Heart left ventricle (tissue), 16 donors: ENCODE measurements at regions not wholly inside any gene's neighbourhood (a gene's known extent, or its start where the extent isn't known, plus 50 kb on each side); places are given as distances from the start of the nearest gene placed in this dataset.

ENCODE experiments used
- ATAC-seq, 4 donors: fragments of 200-7000 bp; cut with Tn5 transposase; one replicate each; pipeline ENCODE4 v1.9.1; 2020 to 2022; ENCODE audit warnings: moderate library complexity in 4 of 4, mild to moderate bottlenecking in 3 of 4, moderate number of reproducible peaks in 1 of 4
- DNase-seq, 5 donors: peaks; one replicate each; pipeline ENCODE4 v3.0.0-alpha.2; 2020
- H3K27ac ChIP-seq, 12 donors: fragments of 200-600 bp; sonication (generic) in 4 of 12; one replicate each; pipeline versions ENCODE4 v1.5.0 to v1.8.0; 2016 to 2022; ENCODE audit warnings: mild to moderate bottlenecking in 2 of 12
- H3K27me3 ChIP-seq, 9 donors: fragments of 200-600 bp; sonication (generic) in 2 of 9; one replicate each; pipeline versions ENCODE4 v1.5.1 to v1.8.0; 2016 to 2022; ENCODE audit warnings: mild to moderate bottlenecking in 3 of 9
- H3K36me3 ChIP-seq, 9 donors: fragments of 200-600 bp; sonication (generic) in 2 of 9; one replicate each; pipeline versions ENCODE4 v1.5.0 to v1.8.0; 2018 to 2022; ENCODE audit warnings: mild to moderate bottlenecking in 2 of 9
- H3K4me1 ChIP-seq, 12 donors: fragments of 200-600 bp; sonication (generic) in 4 of 12; one replicate each; pipeline versions ENCODE4 v1.5.0 to v1.8.0; 2016 to 2022; ENCODE audit warnings: mild to moderate bottlenecking in 3 of 12
- H3K4me3 ChIP-seq, 12 donors: fragments of 200-600 bp; sonication (generic) in 4 of 12; one replicate each; pipeline versions ENCODE4 v1.5.0 to v1.8.0; 2017 to 2022; ENCODE audit warnings: mild to moderate bottlenecking in 9 of 12, moderate library complexity in 4 of 12
- H3K9me3 ChIP-seq, 12 donors: fragments of 200-600 bp; sonication (generic) in 4 of 12; one replicate each; pipeline versions ENCODE4 v1.5.0 to v1.8.0; 2016 to 2022; ENCODE audit warnings: mild to moderate bottlenecking in 1 of 12
- CTCF ChIP-seq, 12 donors: fragments of 200-600 bp; sonication (generic) in 4 of 12; IDR thresholded peaks; one replicate each; pipeline versions ENCODE4 v1.5.0 to v1.8.0; 2018 to 2022; ENCODE audit warnings: antibody characterized with exemption in 12 of 12, mild to moderate bottlenecking in 5 of 12
- POLR2A ChIP-seq, 2 donors: fragments of 450-650 bp; IDR thresholded peaks; one replicate each; pipeline ENCODE4 v1.6.1; 2017; ENCODE audit warnings: antibody characterized with exemption in 2 of 2, mild to moderate bottlenecking in 2 of 2, moderate library complexity in 2 of 2
- WGBS, 4 donors: extraction: QIAGEN DNeasy Blood & Tissue Kit in 2 of 4; methylation state at CpG; one replicate each; pipeline versions ENCODE4 v1.1.5 to v1.1.7; 2013 to 2018; 5-methylcytosine and 5-hydroxymethylcytosine counted together
- intact Hi-C, 10 donors: fragments of 100-400 bp; cut with DNase I; formaldehyde crosslinking; loops; one replicate each; pipeline versions ENCODE4 v1.11.1 to v1.14.2; 2022
- donor health status: ischemic (EF 13 %, LVEDD 7.1; RV severe dilation, severe dysfunction).
- donor health status: healthy with polysubstance abuse.
- donor health status: DM: no; HTN: yes; CAD: no.
- donor health status: DM: no; HTN: no; CAD: no.
- donor health status: ischemic (EF 25% LVEDD 6.9; RV normal size, moderate dysfunction).
- donor health status: ischemic (EF 25% LVEDD 5.7; RV mildly dilated, moderate dysfunction).
- donor health status: healthy.
- donor health status: DM: yes; HTN: yes; CAD: no.
- donor health status: ischemic (EF 35%, LVEDD 5.7; RV mildly dilated, moderate dysfunction).
- donor health status: nonischemic (EF 11% LVEDD 7.7; RV severe dilation, severe dysfunction).
- donor health status: DM: yes; HTN: yes; CAD: no.
- donor health status: PGD.
- donor health status: ischemic (EF 29% LVEDD 5.4; RV normal size, mild dysfunction).
- donor health status: nonischemic (EF 23%, LVEDD 6.1; RV moderate dilation, normal function).

GRCh38 chr9:109856785-109857184 is 76.8 kb downstream of the PALM2AKAP2 start:
- DNase-seq (peak; percentile 84 to 95 (median 86)), ATAC-seq (peak; percentile 99 to 100 (median 100))
- WGBS, 4 donors, result 22 to 37% (median 31%) methylated on average over 6 of the region's 6 CpGs
- Histone ChIP-seq H3K36me3 (no peaks in the 10 kb centered on the region), H3K9me3 (no peaks in the 10 kb centered on the region), H3K27ac (peak overlapping the region; percentile 56 to 96 (median 88)), H3K4me3 (no peak overlapping the region), H3K4me1 (peaks cover 0 to 69% (median 40%) of the 10 kb centered on the region in 12 donors), H3K27me3 (no peaks in the 10 kb centered on the region)
- TF ChIP-seq CTCF (IDR thresholded peaks at IDR 0.05) (no peak), POLR2A (IDR thresholded peaks at IDR 0.05) (no peak)
- intact Hi-C loops, result loop anchor here in 1 of 10 donors (2.0 kb wide), 1 partner anchor 38 kb away; no protein-coding TSS in a partner anchor

GRCh38 chr9:109857336-109857735 is 77.3 kb downstream of the PALM2AKAP2 start:
- peaks cover 0 to 75% (median 42%) of the 10 kb centered on the region in 12 donors for H3K4me1 ChIP-seq
- no peak for TF ChIP-seq POLR2A (IDR thresholded peaks at IDR 0.05)
- TF ChIP-seq CTCF (IDR thresholded peaks at IDR 0.05), result no peak
- intact Hi-C loops, result loop anchor here in 1 of 10 donors (2.0 kb wide), 1 partner anchor 39 kb away; no protein-coding TSS in a partner anchor
- H3K27ac ChIP-seq, result peak overlapping the region; percentile 56 to 96 (median 88)
- no peak overlapping the region for H3K4me3 ChIP-seq
- H3K27me3 ChIP-seq, result no peaks in the 10 kb centered on the region
- no peaks in the 10 kb centered on the region for H3K9me3 ChIP-seq
- ATAC-seq, result no peak
- no peak for DNase-seq
- no peaks in the 10 kb centered on the region for H3K36me3 ChIP-seq
- 62 to 85% (median 70%) methylated on average over 1 of the region's 1 CpG for WGBS, 4 donors

- TF ChIP-seq CTCF (IDR thresholded peaks at IDR 0.05), result peak in 7 of 12 donors; percentile 6 to 36 (median 31)
- no peak for TF ChIP-seq POLR2A (IDR thresholded peaks at IDR 0.05)
- Histone ChIP-seq H3K4me1 (peaks cover 0 to 78% (median 45%) of the 10 kb centered on the region in 12 donors), H3K36me3 (no peaks in the 10 kb centered on the region), H3K27ac (peak overlapping the region in 9 of 12 donors; percentile 25 to 96 (median 87)), H3K27me3 (no peaks in the 10 kb centered on the region), H3K9me3 (no peaks in the 10 kb centered on the region), H3K4me3 (no peak overlapping the region)
- WGBS, 4 donors, result 58 to 91% (median 79%) methylated on average over 2 of the region's 2 CpGs
- no peak for DNase-seq
- intact Hi-C loops, result no loop called here
- ATAC-seq, result no peak
These were observed 79.4 kb downstream of the PALM2AKAP2 start for GRCh38 chr9:109859447-109859846.

GRCh38 chr9:109860521-109860920 is 80.5 kb downstream of the PALM2AKAP2 start:
- 64 to 72% (median 66%) methylated on average over 2 of the region's 2 CpGs for WGBS, 4 donors

More at GRCh38 chr9:109860521-109860920, 80.5 kb downstream of the PALM2AKAP2 start:
- Histone ChIP-seq H3K9me3 (no peaks in the 10 kb centered on the region), H3K36me3 (no peaks in the 10 kb centered on the region), H3K27ac (peak overlapping the region in 11 of 12 donors; percentile 20 to 96 (median 80)), H3K27me3 (no peaks in the 10 kb centered on the region), H3K4me1 (peaks cover 0 to 77% (median 39%) of the 10 kb centered on the region in 12 donors), H3K4me3 (no peak overlapping the region)
- intact Hi-C loops, result no loop called here
- ATAC-seq, result no peak
- no peak for DNase-seq
- TF ChIP-seq POLR2A (IDR thresholded peaks at IDR 0.05) (no peak), CTCF (IDR thresholded peaks at IDR 0.05) (no peak)
